Tibial artery (tissue), 4 donors: ENCODE measurements at regions not wholly inside any gene's neighbourhood (a gene's known extent, or its start where the extent isn't known, plus 50 kb on each side); places are given as distances from the start of the nearest gene placed in this dataset.
A peak's percentile ranks its signal among the peaks of the same experiment; 100 is the strongest.

Source experiments
- DNase-seq, 2 donors: peaks; one replicate each; pipeline ENCODE4 v3.0.0-alpha.2; 2019
- H3K27ac ChIP-seq, 2 donors: fragments of 200-600 bp; sonication (generic) in 1 of 2; 1 replicate in 1 of 2; 2 replicates in 1 of 2; pipeline ENCODE4 v1.5.1; 2018 to 2019; ENCODE audit warnings: mild to moderate bottlenecking in 1 of 2
- H3K27me3 ChIP-seq, 2 donors: fragments of 200-600 bp; sonication (generic) in 1 of 2; one replicate each; pipeline versions ENCODE4 v1.5.1 to v1.6.0; 2016 to 2019
- H3K36me3 ChIP-seq, 3 donors: fragments of 200-600 bp; sonication (generic) in 2 of 3; one replicate each; pipeline ENCODE4 v1.5.1; 2016 to 2019; ENCODE audit warnings: mild to moderate bottlenecking in 2 of 3
- H3K4me1 ChIP-seq, 4 donors: fragments of 200-600 bp; sonication (generic) in 2 of 4; 1 replicate in 3 of 4; 2 replicates in 1 of 4; pipeline ENCODE4 v1.5.1; 2016 to 2019
- H3K4me3 ChIP-seq, 2 donors: fragments of 200-600 bp; sonication (generic) in 1 of 2; 1 replicate in 1 of 2; 2 replicates in 1 of 2; pipeline ENCODE4 v1.5.1; 2018 to 2019; ENCODE audit warnings: mild to moderate bottlenecking in 2 of 2
- H3K9me3 ChIP-seq, 3 donors: fragments of 200-600 bp; sonication (generic) in 1 of 3; one replicate each; pipeline ENCODE4 v1.5.1; 2016 to 2019
- CTCF ChIP-seq, 2 experiments: fragments of 200-600 bp in 1 of 2; fragments of 450-650 bp in 1 of 2; IDR thresholded peaks; one replicate each; pipeline ENCODE4 v1.5.1; 2017 to 2019; ENCODE audit warnings: antibody characterized with exemption in 2 of 2, mild to moderate bottlenecking in 1 of 2, moderate library complexity in 1 of 2
- intact Hi-C: fragments of 100-400 bp; cut with DNase I; formaldehyde crosslinking; loops from one replicate; pipeline ENCODE4 v1.15.0; 2023; ENCODE audit warnings: low total_unique reads

GRCh38 chr5:89546657-89547056 lies 663.7 kb upstream of the MEF2C start:
- Histone ChIP-seq H3K9me3 (no peaks in the 10 kb centered on the region), H3K27me3 (no peaks in the 10 kb centered on the region), H3K4me3 (no peak overlapping the region), H3K27ac (no peak overlapping the region), H3K4me1 (peaks cover 0 to 26% (median 0%) of the 10 kb centered on the region in 4 donors), H3K36me3 (no peaks in the 10 kb centered on the region)
- intact Hi-C loops: no loop called here
- no peak for DNase-seq
- TF ChIP-seq CTCF (IDR thresholded peaks at IDR 0.05): no peak

GRCh38 chr5:89545626-89546025 lies 662.6 kb upstream of the MEF2C start:
- H3K4me3 ChIP-seq: no peak overlapping the region
- no peaks in the 10 kb centered on the region for H3K27me3 ChIP-seq
- no peak for TF ChIP-seq CTCF (IDR thresholded peaks at IDR 0.05)
- intact Hi-C loops: no loop called here
- peaks cover 0 to 26% (median 0%) of the 10 kb centered on the region in 4 donors for H3K4me1 ChIP-seq
- no peaks in the 10 kb centered on the region for H3K36me3 ChIP-seq
- no peak for DNase-seq
- no peaks in the 10 kb centered on the region for H3K9me3 ChIP-seq
- H3K27ac ChIP-seq: no peak overlapping the region

GRCh38 chr5:89545076-89545475 lies 662.1 kb upstream of the MEF2C start:
- Histone ChIP-seq H3K4me1 (peaks cover 0 to 26% (median 0%) of the 10 kb centered on the region in 4 donors), H3K9me3 (no peaks in the 10 kb centered on the region), H3K27ac (no peak overlapping the region), H3K36me3 (no peaks in the 10 kb centered on the region), H3K4me3 (no peak overlapping the region), H3K27me3 (no peaks in the 10 kb centered on the region)
- TF ChIP-seq CTCF (IDR thresholded peaks at IDR 0.05): no peak
- no peak for DNase-seq
- intact Hi-C loops: no loop called here

GRCh38 chr5:89542736-89543135 lies 659.8 kb upstream of the MEF2C start:
- TF ChIP-seq CTCF (IDR thresholded peaks at IDR 0.05): no peak
- H3K27ac ChIP-seq: no peak overlapping the region
- intact Hi-C loops: no loop called here
- DNase-seq: no peak
- no peaks in the 10 kb centered on the region for H3K9me3 ChIP-seq
- H3K4me1 ChIP-seq: peaks cover 0 to 26% (median 0%) of the 10 kb centered on the region in 4 donors
- H3K4me3 ChIP-seq: no peak overlapping the region
- no peaks in the 10 kb centered on the region for H3K27me3 ChIP-seq
- H3K36me3 ChIP-seq: no peaks in the 10 kb centered on the region

- intact Hi-C loops: no loop called here
- H3K9me3 ChIP-seq: peaks cover 0 to 3% (median 0%) of the 10 kb centered on the region in 3 donors
- peaks cover 0 to 39% (median 3%) of the 10 kb centered on the region in 4 donors for H3K4me1 ChIP-seq
- no peaks in the 10 kb centered on the region for H3K27me3 ChIP-seq
- no peaks in the 10 kb centered on the region for H3K36me3 ChIP-seq
- no peak for TF ChIP-seq CTCF (IDR thresholded peaks at IDR 0.05)
- DNase-seq: no peak
- H3K27ac ChIP-seq: no peak overlapping the region
- H3K4me3 ChIP-seq: no peak overlapping the region
Observed at GRCh38 chr5:89537800-89538199, 654.8 kb upstream of the MEF2C start.

GRCh38 chr5:89536020-89536419 lies 653.0 kb upstream of the MEF2C start:
- Histone ChIP-seq H3K27ac (peak overlapping the region; percentile 47 to 48), H3K27me3 (no peaks in the 10 kb centered on the region), H3K4me1 (peaks cover 0 to 30% (median 3%) of the 10 kb centered on the region in 4 donors), H3K36me3 (no peaks in the 10 kb centered on the region), H3K4me3 (no peak overlapping the region), H3K9me3 (peaks cover 0 to 3% (median 0%) of the 10 kb centered on the region in 3 donors)
- no peak for TF ChIP-seq CTCF (IDR thresholded peaks at IDR 0.05)
- intact Hi-C loops: no loop called here
- no peak for DNase-seq
